Astrocyte (in vitro differentiated cells and primary cell): ENCODE measurements at regions not wholly inside any gene's neighbourhood (a gene's known extent, or its start where the extent isn't known, plus 50 kb on each side); places are given as distances from the start of the nearest gene placed in this dataset.

Experiments
- EZH2 ChIP-seq: IDR thresholded peaks from 2 replicates; pipeline ENCODE4 v1.6.1; 2012; ENCODE audit warnings: mild to moderate bottlenecking, low read length, inconsistent platforms; ENCODE audit not compliant: insufficient read depth
- TF ChIP-seq, protein P1 (sequence below): IDR thresholded peaks from 2 replicates; pipeline ENCODE4 v1.5.1; 2011; ENCODE audit warnings: low read depth, mild to moderate bottlenecking, inconsistent platforms, low read length, moderate library complexity; ENCODE audit not compliant: insufficient read depth

DNA sequence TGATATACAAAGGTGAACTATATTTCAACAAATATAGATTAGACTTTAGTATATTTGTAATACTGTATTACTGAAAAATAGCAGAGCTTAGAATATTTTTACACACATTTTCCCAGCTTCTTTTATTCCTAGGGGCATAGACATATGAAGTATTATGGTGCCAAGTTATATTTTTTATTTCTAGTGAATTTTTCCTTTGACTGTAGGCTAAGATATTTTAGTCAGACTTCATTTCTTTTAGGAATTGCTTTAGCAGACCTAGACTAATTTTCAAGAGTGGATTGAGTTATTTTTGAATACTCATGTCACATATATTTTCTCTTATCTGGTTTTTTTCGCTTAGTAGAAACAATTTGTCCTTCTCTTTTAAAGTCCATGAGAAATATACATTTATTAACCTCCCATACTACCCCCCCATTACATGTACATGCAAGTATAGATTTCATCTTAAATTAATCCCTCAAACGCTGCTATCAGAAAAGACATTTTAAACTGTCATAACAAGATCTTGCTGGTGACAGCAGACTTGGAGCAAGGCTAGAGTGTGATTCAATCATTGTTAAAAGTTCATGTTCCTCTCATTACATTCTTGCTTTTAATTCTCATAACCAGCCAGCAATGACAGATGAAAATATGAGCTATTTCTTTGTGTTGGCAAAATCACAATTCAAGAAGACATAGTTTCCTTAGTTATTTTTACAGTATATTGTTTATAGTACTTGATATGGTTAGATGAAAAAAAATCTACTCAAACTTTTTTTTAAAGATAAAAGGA lies 456.1 kb downstream of the AEBP2 start:
- TF ChIP-seq, protein P1, sequence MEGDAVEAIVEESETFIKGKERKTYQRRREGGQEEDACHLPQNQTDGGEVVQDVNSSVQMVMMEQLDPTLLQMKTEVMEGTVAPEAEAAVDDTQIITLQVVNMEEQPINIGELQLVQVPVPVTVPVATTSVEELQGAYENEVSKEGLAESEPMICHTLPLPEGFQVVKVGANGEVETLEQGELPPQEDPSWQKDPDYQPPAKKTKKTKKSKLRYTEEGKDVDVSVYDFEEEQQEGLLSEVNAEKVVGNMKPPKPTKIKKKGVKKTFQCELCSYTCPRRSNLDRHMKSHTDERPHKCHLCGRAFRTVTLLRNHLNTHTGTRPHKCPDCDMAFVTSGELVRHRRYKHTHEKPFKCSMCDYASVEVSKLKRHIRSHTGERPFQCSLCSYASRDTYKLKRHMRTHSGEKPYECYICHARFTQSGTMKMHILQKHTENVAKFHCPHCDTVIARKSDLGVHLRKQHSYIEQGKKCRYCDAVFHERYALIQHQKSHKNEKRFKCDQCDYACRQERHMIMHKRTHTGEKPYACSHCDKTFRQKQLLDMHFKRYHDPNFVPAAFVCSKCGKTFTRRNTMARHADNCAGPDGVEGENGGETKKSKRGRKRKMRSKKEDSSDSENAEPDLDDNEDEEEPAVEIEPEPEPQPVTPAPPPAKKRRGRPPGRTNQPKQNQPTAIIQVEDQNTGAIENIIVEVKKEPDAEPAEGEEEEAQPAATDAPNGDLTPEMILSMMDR, result no peak
- no peak for TF ChIP-seq EZH2
